Pancreas (tissue), 10 donors: ENCODE measurements at regions not wholly inside any gene's neighbourhood (a gene's known extent, or its start where the extent isn't known, plus 50 kb on each side); places are given as distances from the start of the nearest gene placed in this dataset.
"Not testable (repeated sequence)": the region's sequence is repeated elsewhere in the genome, so short reads cannot be mapped to it uniquely, and the experiment has no call there.

Experiments
- ATAC-seq, 4 donors: fragments of 200-7000 bp; cut with Tn5 transposase; one replicate each; pipeline versions ENCODE4 v1.8.0 to v1.9.1; 2020; ENCODE audit warnings: mild to moderate bottlenecking in 4 of 4, moderate library complexity in 4 of 4
- DNase-seq, 6 donors: peaks; one replicate each; pipeline ENCODE4 v3.0.0-alpha.2; 2020
- FAIRE-seq: peaks from 2 replicates; lab custom pipeline; 2012; peaks lifted over from hg19 to GRCh38; lab: Jason Lieb, UNC
- H3K27ac ChIP-seq, 4 donors: fragments of 200-600 bp; sonication (generic); 1 replicate in 3 of 4; 2 replicates in 1 of 4; pipeline versions ENCODE4 v1.5.0 to v1.8.0; 2020
- H3K27me3 ChIP-seq, 4 donors: fragments of 200-600 bp; one replicate each; pipeline ENCODE4 v1.8.0; 2021
- H3K36me3 ChIP-seq, 3 donors: fragments of 200-600 bp; sonication (generic) in 1 of 3; one replicate each; pipeline versions ENCODE4 v1.5.0 to v1.8.0; 2020 to 2021
- H3K4me1 ChIP-seq, 3 donors: fragments of 200-600 bp; one replicate each; pipeline ENCODE4 v1.8.0; 2021
- H3K4me3 ChIP-seq, 4 donors: fragments of 200-600 bp; sonication (generic) in 2 of 4; one replicate each; pipeline versions ENCODE4 v1.5.0 to v1.8.0; 2020 to 2021
- H3K9me3 ChIP-seq, 4 donors: fragments of 200-600 bp; one replicate each; pipeline ENCODE4 v1.8.0; 2021
- CTCF ChIP-seq, 4 donors: fragments of 200-600 bp; sonication (generic) in 3 of 4; IDR thresholded peaks; one replicate each; pipeline versions ENCODE4 v1.5.0 to v1.8.0; 2021; ENCODE audit warnings: antibody characterized with exemption in 4 of 4
- WGBS, 2 donors: extraction: QIAGEN DNeasy Blood & Tissue Kit; methylation state at CpG; one replicate each; pipeline ENCODE4 v1.1.7; 2013; 5-methylcytosine and 5-hydroxymethylcytosine counted together
- intact Hi-C, 3 donors: fragments of 100-400 bp; cut with DNase I; formaldehyde crosslinking; loops; one replicate each; pipeline versions ENCODE4 v1.11.1 to v1.14.2; 2022
- donor health status: healthy with polysubstance abuse.
- donor health status: DM: no; HTN: no; CAD: no; lungs with moderate emphysema.
- donor health status: DM: no; HTN: no; CAD: no.
- donor health status: control.
- donor health status: control.
- donor health status: Bipolar disorder and iron deficiency.
- donor health status: DM: yes; HTN: yes; CAD: no.
- donor health status: DM: no; HTN: no; CAD: no.
- donor health status: DM: no; HTN: no; CAD: no.
- donor health status: DM: yes; HTN: yes; CAD: no.

- H3K4me1 ChIP-seq = no peaks in the 10 kb centered on the region
- WGBS, 2 donors = 27 to 35% methylated on average over 8 of the region's 8 CpGs
- no peaks in the 10 kb centered on the region for H3K36me3 ChIP-seq
- FAIRE-seq = no peak
- no peaks in the 10 kb centered on the region for H3K27me3 ChIP-seq
- H3K27ac ChIP-seq = no peak overlapping the region
- TF ChIP-seq CTCF (IDR thresholded peaks at IDR 0.05) = no peak
- no peak overlapping the region for H3K4me3 ChIP-seq
- H3K9me3 ChIP-seq = no peaks in the 10 kb centered on the region
- no peak for DNase-seq
- ATAC-seq = no peak
- intact Hi-C loops = no loop called here
These were observed 315.5 kb upstream of the MYT1L start for GRCh38 chr2:2646433-2647051.

GRCh38 chr2:2645162-2645855, 314.2 kb upstream of the MYT1L start:
- Histone ChIP-seq H3K4me1 (no peaks in the 10 kb centered on the region), H3K4me3 (no peak overlapping the region), H3K27me3 (no peaks in the 10 kb centered on the region), H3K36me3 (no peaks in the 10 kb centered on the region), H3K27ac (no peak overlapping the region), H3K9me3 (no peaks in the 10 kb centered on the region)
- 64 to 79% methylated on average over 19 of the region's 19 CpGs for WGBS, 2 donors
- no peak for FAIRE-seq
- no peak for DNase-seq
- intact Hi-C loops = no loop called here
- ATAC-seq = no peak
- TF ChIP-seq CTCF (IDR thresholded peaks at IDR 0.05) = no peak

- H3K9me3 ChIP-seq, H3K4me3 ChIP-seq, FAIRE-seq, ATAC-seq, H3K4me1 ChIP-seq, H3K27me3 ChIP-seq, H3K36me3 ChIP-seq, H3K27ac ChIP-seq, intact Hi-C loops, DNase-seq: not testable (repeated sequence)
- 69 to 76% methylated on average over 9 of the region's 9 CpGs for WGBS, 2 donors
These were observed 313.7 kb upstream of the MYT1L start for GRCh38 chr2:2644751-2645150.

GRCh38 chr2:2644040-2644439, 313.0 kb upstream of the MYT1L start:
- no peak for TF ChIP-seq CTCF (IDR thresholded peaks at IDR 0.05)
- no peaks in the 10 kb centered on the region for H3K9me3 ChIP-seq
- WGBS, 2 donors = 96 to 100% methylated on average over 1 of the region's 1 CpG
- DNase-seq (no peak), FAIRE-seq (no peak), ATAC-seq (no peak)
- no peak overlapping the region for H3K27ac ChIP-seq
- H3K36me3 ChIP-seq = no peaks in the 10 kb centered on the region
- no peak overlapping the region for H3K4me3 ChIP-seq
- H3K4me1 ChIP-seq = no peaks in the 10 kb centered on the region
- intact Hi-C loops = no loop called here
- no peaks in the 10 kb centered on the region for H3K27me3 ChIP-seq

DNA sequence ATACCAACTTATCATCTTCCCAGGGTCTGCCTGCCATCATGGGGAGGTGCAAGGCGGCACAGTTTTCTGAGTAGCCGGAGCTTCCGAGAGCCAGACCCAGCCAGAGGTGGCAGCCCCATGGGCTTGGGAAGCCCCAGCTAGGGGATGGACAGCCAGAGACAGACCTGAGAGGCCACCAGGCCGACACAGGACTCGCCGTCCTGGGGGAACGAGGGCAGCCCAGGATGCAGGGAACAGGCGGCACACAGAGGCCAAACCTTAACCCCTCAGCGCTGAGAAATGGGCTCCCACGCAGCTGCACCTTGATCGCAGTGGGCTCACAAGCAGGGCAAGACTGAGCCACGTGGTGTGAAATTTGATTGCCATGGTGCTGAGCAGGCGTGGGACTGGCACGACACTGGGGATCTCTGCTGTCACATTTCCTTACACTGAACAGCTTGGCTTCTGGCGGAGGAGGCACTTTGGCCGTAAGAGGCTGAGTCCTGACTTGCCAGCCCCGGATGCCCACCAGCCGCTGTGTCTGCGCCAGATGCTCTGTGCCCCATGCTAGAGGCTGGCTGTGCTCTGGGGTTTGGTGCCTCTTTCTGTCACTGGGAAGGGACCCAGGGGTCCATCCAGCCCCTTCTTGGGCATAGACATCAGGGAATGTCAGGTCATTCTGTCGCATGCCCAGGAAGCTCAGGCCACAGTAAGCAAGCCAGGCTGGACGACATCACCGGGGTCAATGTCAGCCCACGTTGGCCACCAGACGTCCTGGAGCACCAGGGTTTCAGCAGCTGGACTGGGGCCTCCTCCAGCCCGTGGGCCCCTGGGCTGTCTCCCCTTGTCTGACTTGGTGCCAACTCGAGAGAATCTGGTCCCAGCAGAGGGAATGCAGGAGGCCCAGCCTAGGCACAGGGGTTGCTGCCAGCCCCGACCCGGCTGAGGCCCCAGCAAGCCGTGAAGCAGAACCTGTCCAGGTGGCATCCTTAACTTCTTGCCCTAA, 312.1 kb upstream of the MYT1L start:
- intact Hi-C loops = no loop called here
- ATAC-seq = no peak
- Histone ChIP-seq H3K27me3 (no peaks in the 10 kb centered on the region), H3K9me3 (no peaks in the 10 kb centered on the region), H3K36me3 (no peaks in the 10 kb centered on the region), H3K27ac (no peak overlapping the region), H3K4me1 (no peaks in the 10 kb centered on the region), H3K4me3 (no peak overlapping the region)
- DNase-seq = peak in 1 of 6 donors; percentile 4
- no peak for TF ChIP-seq CTCF (IDR thresholded peaks at IDR 0.05)
- WGBS, 2 donors = 74 to 79% methylated on average over 29 of the region's 29 CpGs
- no peak for FAIRE-seq
